GM19463 (cell line): ENCODE measurements at regions not wholly inside any gene's neighbourhood (a gene's known extent, or its start where the extent isn't known, plus 50 kb on each side); places are given as distances from the start of the nearest gene placed in this dataset.

ENCODE experiments used
- ATAC-seq: cut with Tn5 transposase; IDR thresholded peaks from one replicate; pipeline ENCODE4 v1.9.1; 2021; ENCODE audit warnings: mild to moderate bottlenecking, moderate library complexity; ENCODE audit not compliant: unreplicated experiment

- no peak for ATAC-seq
Observed at GRCh38 chr3:162269636-162270458, 773.2 kb downstream of the OTOL1 start.

GRCh38 chr3:162274070-162274469 is 777.5 kb downstream of the OTOL1 start:
- no peak for ATAC-seq

- ATAC-seq: no peak
Observed at GRCh38 chr3:162278834-162279233, 782.2 kb downstream of the OTOL1 start.

- ATAC-seq: no peak
Observed at GRCh38 chr3:162285259-162285658, 788.7 kb downstream of the OTOL1 start.

GRCh38 chr3:162287600-162287999 is 791.0 kb downstream of the OTOL1 start:
- ATAC-seq: no peak

- ATAC-seq: no peak
Observed at GRCh38 chr3:162292409-162292808, 795.8 kb downstream of the OTOL1 start.

GRCh38 chr3:162295323-162295983 is 798.8 kb downstream of the OTOL1 start:
- no peak for ATAC-seq

- ATAC-seq: peak; percentile 41
Observed at GRCh38 chr3:162302983-162303624, 806.5 kb downstream of the OTOL1 start.

GRCh38 chr3:162317046-162317445 is 820.4 kb downstream of the OTOL1 start:
- no peak for ATAC-seq

GRCh38 chr3:162328649-162329048 is 832.0 kb downstream of the OTOL1 start:
- no peak for ATAC-seq

- ATAC-seq: no peak
Observed at GRCh38 chr3:162329514-162329913, 832.9 kb downstream of the OTOL1 start.

GRCh38 chr3:162332344-162332743 is 835.7 kb downstream of the OTOL1 start:
- ATAC-seq: no peak

- no peak for ATAC-seq
Observed at GRCh38 chr3:162334537-162334936, 837.9 kb downstream of the OTOL1 start.

- no peak for ATAC-seq
Observed at GRCh38 chr3:162337630-162338029, 841.0 kb downstream of the OTOL1 start.

- ATAC-seq: no peak
Observed at GRCh38 chr3:162338514-162338913, 841.9 kb downstream of the OTOL1 start.

GRCh38 chr3:162348912-162349311 is 852.3 kb downstream of the OTOL1 start:
- ATAC-seq: no peak

GRCh38 chr3:162353414-162353813 is 856.8 kb downstream of the OTOL1 start:
- no peak for ATAC-seq

- no peak for ATAC-seq
Observed at GRCh38 chr3:162354356-162354755, 857.7 kb downstream of the OTOL1 start.

- no peak for ATAC-seq
Observed at GRCh38 chr3:162365066-162365719, 868.6 kb downstream of the OTOL1 start.

- no peak for ATAC-seq
Observed at GRCh38 chr3:162366166-162366766, 869.7 kb downstream of the OTOL1 start.
